ENCODE measurements at regions not wholly inside any gene's neighbourhood (a gene's known extent, or its start where the extent isn't known, plus 50 kb on each side); places are given as distances from the start of the nearest gene placed in this dataset.

DNA sequence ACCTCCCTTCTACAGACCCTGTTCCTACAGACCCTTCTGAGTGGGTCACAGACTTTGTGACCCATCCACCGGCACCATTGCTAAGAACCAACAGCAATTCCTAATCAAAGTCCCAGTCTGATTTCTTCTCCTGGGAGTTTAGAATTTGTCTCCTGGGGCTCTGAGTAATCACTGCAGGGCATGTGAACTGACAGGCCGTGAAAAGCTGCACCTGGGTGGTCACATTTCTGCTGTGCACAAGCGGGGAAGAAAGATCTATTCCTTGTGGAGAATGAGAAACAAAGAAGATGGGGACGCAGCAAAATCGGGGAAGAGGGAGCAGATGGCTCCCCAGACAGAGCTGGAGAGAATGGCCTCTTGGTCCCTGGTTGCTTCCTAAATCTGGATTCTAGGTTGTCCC lies 151.0 kb downstream of the ARL4C start:
- Mint-ChIP-seq H3K9me3 (ENCODE audit: low read depth, unreplicated experiment) (no peaks in the 10 kb centered on the region), H3K27ac (ENCODE audit: unreplicated experiment) (no peak overlapping the region)
- CTCF ChIA-PET, result no interaction called here

DNA sequence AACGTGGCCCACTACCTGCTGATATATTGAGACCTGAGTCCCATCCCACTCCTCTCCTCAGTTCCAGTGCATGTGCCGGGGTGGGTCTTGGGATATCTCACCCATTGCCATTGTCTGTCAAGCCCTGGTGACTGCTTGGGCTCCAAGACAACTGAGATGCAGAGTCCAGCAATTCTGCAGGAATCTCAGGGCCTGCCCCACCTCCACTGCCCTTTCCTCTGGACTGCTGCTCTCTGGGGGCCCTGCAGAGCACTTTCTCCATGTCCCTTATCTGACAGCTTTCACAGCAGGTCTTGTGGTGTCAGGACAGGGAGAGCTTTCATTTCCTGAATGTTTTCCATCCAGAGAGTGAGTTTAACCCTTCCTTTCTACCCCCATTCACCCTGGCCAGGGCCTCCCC lies 152.9 kb downstream of the ARL4C start:
- H3K27ac Mint-ChIP-seq (ENCODE audit: unreplicated experiment), result no peak overlapping the region
- no peaks in the 10 kb centered on the region for H3K9me3 Mint-ChIP-seq (ENCODE audit: low read depth, unreplicated experiment)
- no peaks in the 10 kb centered on the region for H3K27me3 Mint-ChIP-seq (ENCODE audit: unreplicated experiment)
- CTCF ChIA-PET, result no interaction called here
- no peak overlapping the region for H3K4me3 Mint-ChIP-seq (ENCODE audit: low read depth, unreplicated experiment)
- intact Hi-C loops (cut with micrococcal nuclease; ENCODE audit: unreplicated experiment), result no loop called here
- no peak for TF ChIP-seq CTCF (IDR thresholded peaks at IDR 0.05; ENCODE audit: unreplicated experiment)
- no peaks in the 10 kb centered on the region for H3K4me1 Mint-ChIP-seq (ENCODE audit: low read depth, unreplicated experiment)
- no peak for DNase-seq
- BruUV-seq (replicated peaks), result no TSS peak
- no peaks in the 10 kb centered on the region for H3K36me3 Mint-ChIP-seq (ENCODE audit: insufficient read depth, unreplicated experiment)

More for the DNA sequence above, 151.0 kb downstream of the ARL4C start:
- Mint-ChIP-seq H3K4me1 (ENCODE audit: low read depth, unreplicated experiment) (no peaks in the 10 kb centered on the region), H3K36me3 (ENCODE audit: insufficient read depth, unreplicated experiment) (no peaks in the 10 kb centered on the region), H3K27me3 (ENCODE audit: unreplicated experiment) (no peaks in the 10 kb centered on the region), H3K4me3 (ENCODE audit: low read depth, unreplicated experiment) (no peak overlapping the region)
- no peak for TF ChIP-seq CTCF (IDR thresholded peaks at IDR 0.05; ENCODE audit: unreplicated experiment)
- no TSS peak for BruUV-seq (replicated peaks)
- intact Hi-C loops (cut with micrococcal nuclease; ENCODE audit: unreplicated experiment), result no loop called here
- no peak for DNase-seq

- Mint-ChIP-seq H3K27me3 (ENCODE audit: unreplicated experiment) (no peaks in the 10 kb centered on the region), H3K36me3 (ENCODE audit: insufficient read depth, unreplicated experiment) (no peaks in the 10 kb centered on the region), H3K9me3 (ENCODE audit: low read depth, unreplicated experiment) (no peaks in the 10 kb centered on the region), H3K4me3 (ENCODE audit: low read depth, unreplicated experiment) (no peak overlapping the region), H3K4me1 (ENCODE audit: low read depth, unreplicated experiment) (no peaks in the 10 kb centered on the region), H3K27ac (ENCODE audit: unreplicated experiment) (no peak overlapping the region)
- intact Hi-C loops (cut with micrococcal nuclease; ENCODE audit: unreplicated experiment), result no loop called here
- no peak for DNase-seq
- TF ChIP-seq CTCF (IDR thresholded peaks at IDR 0.05; ENCODE audit: unreplicated experiment), result no peak
- CTCF ChIA-PET, result no interaction called here
- BruUV-seq (replicated peaks), result no TSS peak
Observed at GRCh38 chr2:234343372-234343771, 153.5 kb downstream of the ARL4C start.

- H3K27ac Mint-ChIP-seq (ENCODE audit: unreplicated experiment), result no peak overlapping the region
- no peaks in the 10 kb centered on the region for H3K27me3 Mint-ChIP-seq (ENCODE audit: unreplicated experiment)
- CTCF ChIA-PET, result no interaction called here
- H3K4me3 Mint-ChIP-seq (ENCODE audit: low read depth, unreplicated experiment), result no peak overlapping the region
- H3K36me3 Mint-ChIP-seq (ENCODE audit: insufficient read depth, unreplicated experiment), result no peaks in the 10 kb centered on the region
- no peaks in the 10 kb centered on the region for H3K9me3 Mint-ChIP-seq (ENCODE audit: low read depth, unreplicated experiment)
- H3K4me1 Mint-ChIP-seq (ENCODE audit: low read depth, unreplicated experiment), result no peaks in the 10 kb centered on the region
- no peak for TF ChIP-seq CTCF (IDR thresholded peaks at IDR 0.05; ENCODE audit: unreplicated experiment)
- no TSS peak for BruUV-seq (replicated peaks)
- intact Hi-C loops (cut with micrococcal nuclease; ENCODE audit: unreplicated experiment), result no loop called here
- no peak for DNase-seq
Observed at GRCh38 chr2:234341306-234341985, 155.4 kb downstream of the ARL4C start.

Data from Calu3 (cell line).